ENCODE measurements at regions not wholly inside any gene's neighbourhood (a gene's known extent, or its start where the extent isn't known, plus 50 kb on each side); places are given as distances from the start of the nearest gene placed in this dataset.

DNA sequence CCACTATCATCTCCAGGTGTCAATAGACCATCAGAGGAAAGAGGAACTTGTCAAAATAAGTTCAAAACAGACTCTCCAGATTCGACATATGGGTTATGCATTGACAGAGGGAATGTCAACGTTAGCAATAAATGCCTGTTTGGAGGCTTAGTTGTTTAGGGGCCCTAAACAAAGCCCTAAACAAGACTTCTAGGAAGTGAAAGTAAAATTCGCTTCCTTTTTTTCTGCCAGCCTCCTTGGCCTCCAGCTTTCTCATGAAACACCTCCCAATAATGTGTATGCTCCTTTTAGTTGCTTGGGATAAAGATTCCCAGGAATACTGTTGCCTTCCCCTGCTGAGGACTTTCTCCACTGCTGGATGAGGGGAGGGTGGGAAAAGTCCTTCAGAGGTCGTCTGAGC lies 70.9 kb upstream of the ARNT2 start:
- POLR2A ChIA-PET, result no interaction called here
- ATAC-seq, result no peak

More for the DNA sequence above, 70.9 kb upstream of the ARNT2 start:
- CTCF ChIA-PET, result no interaction called here
- DNase-seq (ENCODE audit: low spot score), result no peak
- Mint-ChIP-seq H3K27ac (no peak overlapping the region), H3K4me1 (no peaks in the 10 kb centered on the region), H3K4me3 (no peak overlapping the region), H3K9me3 (peaks cover 3% of the 10 kb centered on the region; the same call in 1 of the 2 replicates), H3K36me3 (no peaks in the 10 kb centered on the region), H3K27me3 (ENCODE audit: low read depth) (no peaks in the 10 kb centered on the region)
- TF ChIP-seq NFE2L1 (CRISPR knock-in tag; IDR thresholded peaks at IDR 0.05) (no peak), PRRX2 (CRISPR knock-in tag; IDR thresholded peaks at IDR 0.05) (no peak), TEAD4 (CRISPR knock-in tag; IDR thresholded peaks at IDR 0.05) (no peak), ZNF671 (CRISPR knock-in tag; IDR thresholded peaks at IDR 0.05) (no peak), TP53 (CRISPR knock-in tag; IDR thresholded peaks at IDR 0.05) (no peak)
- TF ChIP-seq, protein P1, sequence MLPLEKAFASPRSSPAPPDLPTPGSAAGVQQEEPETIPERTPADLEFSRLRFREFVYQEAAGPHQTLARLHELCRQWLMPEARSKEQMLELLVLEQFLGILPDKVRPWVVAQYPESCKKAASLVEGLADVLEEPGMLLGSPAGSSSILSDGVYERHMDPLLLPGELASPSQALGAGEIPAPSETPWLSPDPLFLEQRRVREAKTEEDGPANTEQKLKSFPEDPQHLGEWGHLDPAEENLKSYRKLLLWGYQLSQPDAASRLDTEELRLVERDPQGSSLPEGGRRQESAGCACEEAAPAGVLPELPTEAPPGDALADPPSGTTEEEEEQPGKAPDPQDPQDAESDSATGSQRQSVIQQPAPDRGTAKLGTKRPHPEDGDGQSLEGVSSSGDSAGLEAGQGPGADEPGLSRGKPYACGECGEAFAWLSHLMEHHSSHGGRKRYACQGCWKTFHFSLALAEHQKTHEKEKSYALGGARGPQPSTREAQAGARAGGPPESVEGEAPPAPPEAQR (CRISPR knock-in tag; IDR thresholded peaks at IDR 0.05), result no peak
- TF ChIP-seq, protein P2, sequence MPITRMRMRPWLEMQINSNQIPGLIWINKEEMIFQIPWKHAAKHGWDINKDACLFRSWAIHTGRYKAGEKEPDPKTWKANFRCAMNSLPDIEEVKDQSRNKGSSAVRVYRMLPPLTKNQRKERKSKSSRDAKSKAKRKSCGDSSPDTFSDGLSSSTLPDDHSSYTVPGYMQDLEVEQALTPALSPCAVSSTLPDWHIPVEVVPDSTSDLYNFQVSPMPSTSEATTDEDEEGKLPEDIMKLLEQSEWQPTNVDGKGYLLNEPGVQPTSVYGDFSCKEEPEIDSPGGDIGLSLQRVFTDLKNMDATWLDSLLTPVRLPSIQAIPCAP (CRISPR knock-in tag; IDR thresholded peaks at IDR 0.05), result no peak
- TF ChIP-seq, protein P3, sequence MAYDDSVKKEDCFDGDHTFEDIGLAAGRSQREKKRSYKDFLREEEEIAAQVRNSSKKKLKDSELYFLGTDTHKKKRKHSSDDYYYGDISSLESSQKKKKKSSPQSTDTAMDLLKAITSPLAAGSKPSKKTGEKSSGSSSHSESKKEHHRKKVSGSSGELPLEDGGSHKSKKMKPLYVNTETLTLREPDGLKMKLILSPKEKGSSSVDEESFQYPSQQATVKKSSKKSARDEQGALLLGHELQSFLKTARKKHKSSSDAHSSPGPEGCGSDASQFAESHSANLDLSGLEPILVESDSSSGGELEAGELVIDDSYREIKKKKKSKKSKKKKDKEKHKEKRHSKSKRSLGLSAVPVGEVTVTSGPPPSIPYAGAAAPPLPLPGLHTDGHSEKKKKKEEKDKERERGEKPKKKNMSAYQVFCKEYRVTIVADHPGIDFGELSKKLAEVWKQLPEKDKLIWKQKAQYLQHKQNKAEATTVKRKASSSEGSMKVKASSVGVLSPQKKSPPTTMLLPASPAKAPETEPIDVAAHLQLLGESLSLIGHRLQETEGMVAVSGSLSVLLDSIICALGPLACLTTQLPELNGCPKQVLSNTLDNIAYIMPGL (CRISPR knock-in tag; IDR thresholded peaks at IDR 0.05), result no peak
- TF ChIP-seq, protein P4, sequence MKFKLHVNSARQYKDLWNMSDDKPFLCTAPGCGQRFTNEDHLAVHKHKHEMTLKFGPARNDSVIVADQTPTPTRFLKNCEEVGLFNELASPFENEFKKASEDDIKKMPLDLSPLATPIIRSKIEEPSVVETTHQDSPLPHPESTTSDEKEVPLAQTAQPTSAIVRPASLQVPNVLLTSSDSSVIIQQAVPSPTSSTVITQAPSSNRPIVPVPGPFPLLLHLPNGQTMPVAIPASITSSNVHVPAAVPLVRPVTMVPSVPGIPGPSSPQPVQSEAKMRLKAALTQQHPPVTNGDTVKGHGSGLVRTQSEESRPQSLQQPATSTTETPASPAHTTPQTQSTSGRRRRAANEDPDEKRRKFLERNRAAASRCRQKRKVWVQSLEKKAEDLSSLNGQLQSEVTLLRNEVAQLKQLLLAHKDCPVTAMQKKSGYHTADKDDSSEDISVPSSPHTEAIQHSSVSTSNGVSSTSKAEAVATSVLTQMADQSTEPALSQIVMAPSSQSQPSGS (CRISPR knock-in tag; IDR thresholded peaks at IDR 0.05; ENCODE audit: borderline replicate concordance, low read depth), result no peak
- TF ChIP-seq, protein P5, sequence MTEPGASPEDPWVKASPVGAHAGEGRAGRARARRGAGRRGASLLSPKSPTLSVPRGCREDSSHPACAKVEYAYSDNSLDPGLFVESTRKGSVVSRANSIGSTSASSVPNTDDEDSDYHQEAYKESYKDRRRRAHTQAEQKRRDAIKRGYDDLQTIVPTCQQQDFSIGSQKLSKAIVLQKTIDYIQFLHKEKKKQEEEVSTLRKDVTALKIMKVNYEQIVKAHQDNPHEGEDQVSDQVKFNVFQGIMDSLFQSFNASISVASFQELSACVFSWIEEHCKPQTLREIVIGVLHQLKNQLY (CRISPR knock-in tag; IDR thresholded peaks at IDR 0.05), result no peak
- TF ChIP-seq, protein P6, sequence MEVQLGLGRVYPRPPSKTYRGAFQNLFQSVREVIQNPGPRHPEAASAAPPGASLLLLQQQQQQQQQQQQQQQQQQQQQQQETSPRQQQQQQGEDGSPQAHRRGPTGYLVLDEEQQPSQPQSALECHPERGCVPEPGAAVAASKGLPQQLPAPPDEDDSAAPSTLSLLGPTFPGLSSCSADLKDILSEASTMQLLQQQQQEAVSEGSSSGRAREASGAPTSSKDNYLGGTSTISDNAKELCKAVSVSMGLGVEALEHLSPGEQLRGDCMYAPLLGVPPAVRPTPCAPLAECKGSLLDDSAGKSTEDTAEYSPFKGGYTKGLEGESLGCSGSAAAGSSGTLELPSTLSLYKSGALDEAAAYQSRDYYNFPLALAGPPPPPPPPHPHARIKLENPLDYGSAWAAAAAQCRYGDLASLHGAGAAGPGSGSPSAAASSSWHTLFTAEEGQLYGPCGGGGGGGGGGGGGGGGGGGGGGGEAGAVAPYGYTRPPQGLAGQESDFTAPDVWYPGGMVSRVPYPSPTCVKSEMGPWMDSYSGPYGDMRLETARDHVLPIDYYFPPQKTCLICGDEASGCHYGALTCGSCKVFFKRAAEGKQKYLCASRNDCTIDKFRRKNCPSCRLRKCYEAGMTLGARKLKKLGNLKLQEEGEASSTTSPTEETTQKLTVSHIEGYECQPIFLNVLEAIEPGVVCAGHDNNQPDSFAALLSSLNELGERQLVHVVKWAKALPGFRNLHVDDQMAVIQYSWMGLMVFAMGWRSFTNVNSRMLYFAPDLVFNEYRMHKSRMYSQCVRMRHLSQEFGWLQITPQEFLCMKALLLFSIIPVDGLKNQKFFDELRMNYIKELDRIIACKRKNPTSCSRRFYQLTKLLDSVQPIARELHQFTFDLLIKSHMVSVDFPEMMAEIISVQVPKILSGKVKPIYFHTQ (CRISPR knock-in tag; IDR thresholded peaks at IDR 0.05), result no peak
- TF ChIP-seq, protein P7, sequence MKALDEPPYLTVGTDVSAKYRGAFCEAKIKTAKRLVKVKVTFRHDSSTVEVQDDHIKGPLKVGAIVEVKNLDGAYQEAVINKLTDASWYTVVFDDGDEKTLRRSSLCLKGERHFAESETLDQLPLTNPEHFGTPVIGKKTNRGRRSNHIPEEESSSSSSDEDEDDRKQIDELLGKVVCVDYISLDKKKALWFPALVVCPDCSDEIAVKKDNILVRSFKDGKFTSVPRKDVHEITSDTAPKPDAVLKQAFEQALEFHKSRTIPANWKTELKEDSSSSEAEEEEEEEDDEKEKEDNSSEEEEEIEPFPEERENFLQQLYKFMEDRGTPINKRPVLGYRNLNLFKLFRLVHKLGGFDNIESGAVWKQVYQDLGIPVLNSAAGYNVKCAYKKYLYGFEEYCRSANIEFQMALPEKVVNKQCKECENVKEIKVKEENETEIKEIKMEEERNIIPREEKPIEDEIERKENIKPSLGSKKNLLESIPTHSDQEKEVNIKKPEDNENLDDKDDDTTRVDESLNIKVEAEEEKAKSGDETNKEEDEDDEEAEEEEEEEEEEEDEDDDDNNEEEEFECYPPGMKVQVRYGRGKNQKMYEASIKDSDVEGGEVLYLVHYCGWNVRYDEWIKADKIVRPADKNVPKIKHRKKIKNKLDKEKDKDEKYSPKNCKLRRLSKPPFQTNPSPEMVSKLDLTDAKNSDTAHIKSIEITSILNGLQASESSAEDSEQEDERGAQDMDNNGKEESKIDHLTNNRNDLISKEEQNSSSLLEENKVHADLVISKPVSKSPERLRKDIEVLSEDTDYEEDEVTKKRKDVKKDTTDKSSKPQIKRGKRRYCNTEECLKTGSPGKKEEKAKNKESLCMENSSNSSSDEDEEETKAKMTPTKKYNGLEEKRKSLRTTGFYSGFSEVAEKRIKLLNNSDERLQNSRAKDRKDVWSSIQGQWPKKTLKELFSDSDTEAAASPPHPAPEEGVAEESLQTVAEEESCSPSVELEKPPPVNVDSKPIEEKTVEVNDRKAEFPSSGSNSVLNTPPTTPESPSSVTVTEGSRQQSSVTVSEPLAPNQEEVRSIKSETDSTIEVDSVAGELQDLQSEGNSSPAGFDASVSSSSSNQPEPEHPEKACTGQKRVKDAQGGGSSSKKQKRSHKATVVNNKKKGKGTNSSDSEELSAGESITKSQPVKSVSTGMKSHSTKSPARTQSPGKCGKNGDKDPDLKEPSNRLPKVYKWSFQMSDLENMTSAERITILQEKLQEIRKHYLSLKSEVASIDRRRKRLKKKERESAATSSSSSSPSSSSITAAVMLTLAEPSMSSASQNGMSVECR (CRISPR knock-in tag; IDR thresholded peaks at IDR 0.05; ENCODE audit: borderline replicate concordance), result no peak

Data from WTC11 (cell line).